WI38 (cell line): ENCODE measurements at regions not wholly inside any gene's neighbourhood (a gene's known extent, or its start where the extent isn't known, plus 50 kb on each side); places are given as distances from the start of the nearest gene placed in this dataset.

Experiments used
- H3K4me3 ChIP-seq: 2 replicates; pipeline ENCODE4 v1.5.1; 2011; ENCODE audit warnings: low read depth, mild to moderate bottlenecking, control low read depth, low read length
- CTCF ChIP-seq: IDR thresholded peaks from 2 replicates; pipeline ENCODE4 v1.5.1; 2012; ENCODE audit warnings: low read depth, mild to moderate bottlenecking, control low read depth, low read length

GRCh38 chr4:167383291-167383690, 149.0 kb upstream of the SPOCK3 start:
- no peak overlapping the region for H3K4me3 ChIP-seq
- no peak for TF ChIP-seq CTCF

DNA sequence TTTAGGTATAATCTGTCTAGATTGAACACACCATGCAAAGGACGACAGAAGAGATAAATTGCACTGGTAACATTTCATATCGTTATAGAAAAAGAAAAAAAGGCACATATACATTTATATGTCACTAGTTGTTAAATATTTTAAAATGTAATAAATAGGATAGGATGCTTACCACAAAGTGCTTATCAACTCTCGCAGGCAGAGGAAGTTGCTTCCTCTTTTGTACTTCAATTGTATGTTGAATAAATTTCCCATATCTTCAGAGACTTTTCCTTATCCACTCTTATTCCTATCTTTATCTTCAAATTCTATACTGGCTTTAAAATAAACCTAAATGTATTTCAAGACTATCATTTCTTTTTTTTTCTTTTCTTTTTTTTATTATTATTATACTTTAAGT, 163.3 kb upstream of the SPOCK3 start:
- TF ChIP-seq CTCF, result no peak
- no peak overlapping the region for H3K4me3 ChIP-seq

- no peak for TF ChIP-seq CTCF
- H3K4me3 ChIP-seq, result no peak overlapping the region
Measured at GRCh38 chr4:167399201-167399600, 164.9 kb upstream of the SPOCK3 start.

DNA sequence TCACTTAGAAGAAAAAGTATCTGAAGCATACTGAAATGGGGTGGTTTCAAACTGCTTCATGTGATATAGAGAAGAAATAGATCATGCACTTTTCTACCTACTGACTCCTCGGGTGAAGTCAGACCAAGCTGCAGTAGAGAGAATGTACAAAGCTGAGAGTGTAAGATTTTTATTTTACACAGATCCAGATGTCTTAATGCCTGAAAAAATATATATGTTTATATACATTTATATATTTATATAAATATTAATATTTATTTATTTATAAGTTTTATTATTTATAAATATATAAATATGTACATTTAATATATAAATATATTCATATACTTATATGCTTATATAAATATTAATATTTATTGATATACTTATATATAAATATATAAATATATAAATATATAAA, 171.9 kb upstream of the SPOCK3 start:
- H3K4me3 ChIP-seq, result no peak overlapping the region
- TF ChIP-seq CTCF, result no peak

GRCh38 chr4:167415461-167415860, 181.2 kb upstream of the SPOCK3 start:
- TF ChIP-seq CTCF, result no peak
- H3K4me3 ChIP-seq, result no peak overlapping the region

GRCh38 chr4:167419468-167420140, 185.3 kb upstream of the SPOCK3 start:
- no peak for TF ChIP-seq CTCF
- H3K4me3 ChIP-seq, result no peak overlapping the region

- no peak overlapping the region for H3K4me3 ChIP-seq
- no peak for TF ChIP-seq CTCF
Measured at GRCh38 chr4:167421201-167421600, 186.9 kb upstream of the SPOCK3 start.
